HG03342 (cell line): ENCODE measurements at regions not wholly inside any gene's neighbourhood (a gene's known extent, or its start where the extent isn't known, plus 50 kb on each side); places are given as distances from the start of the nearest gene placed in this dataset.
"Not testable (repeated sequence)": the region's sequence is repeated elsewhere in the genome, so short reads cannot be mapped to it uniquely, and the experiment has no call there.

Source experiments
- ATAC-seq: cut with Tn5 transposase; IDR thresholded peaks from one replicate; pipeline ENCODE4 v1.9.1; 2021; ENCODE audit warnings: mild to moderate bottlenecking, moderate library complexity; ENCODE audit not compliant: unreplicated experiment

- no peak for ATAC-seq
Measured at GRCh38 chr9:75718677-75719076, 171.8 kb upstream of the PCSK5 start.

GRCh38 chr9:75728391-75728790, 162.1 kb upstream of the PCSK5 start:
- ATAC-seq = no peak

GRCh38 chr9:75734802-75735201, 155.7 kb upstream of the PCSK5 start:
- no peak for ATAC-seq

- ATAC-seq = no peak
Measured at GRCh38 chr9:75739884-75740611, 150.4 kb upstream of the PCSK5 start.

- no peak for ATAC-seq
Measured at GRCh38 chr9:75743855-75744254, 146.6 kb upstream of the PCSK5 start.

- ATAC-seq = no peak
Measured at GRCh38 chr9:75754080-75754479, 136.4 kb upstream of the PCSK5 start.

GRCh38 chr9:75775166-75775565, 115.3 kb upstream of the PCSK5 start:
- ATAC-seq = no peak

GRCh38 chr9:75775966-75776691, 114.3 kb upstream of the PCSK5 start:
- ATAC-seq = no peak

GRCh38 chr9:75780185-75780584, 110.3 kb upstream of the PCSK5 start:
- ATAC-seq = no peak

GRCh38 chr9:75788006-75788634, 102.4 kb upstream of the PCSK5 start:
- ATAC-seq = no peak

GRCh38 chr9:75797085-75797580, 93.3 kb upstream of the PCSK5 start:
- no peak for ATAC-seq

- no peak for ATAC-seq
Measured at GRCh38 chr9:75798505-75798904, 92.0 kb upstream of the PCSK5 start.

GRCh38 chr9:75803130-75803529, 87.3 kb upstream of the PCSK5 start:
- no peak for ATAC-seq

GRCh38 chr9:75810063-75810462, 80.4 kb upstream of the PCSK5 start:
- ATAC-seq = no peak

GRCh38 chr9:75811692-75812091, 78.8 kb upstream of the PCSK5 start:
- no peak for ATAC-seq

GRCh38 chr9:75812141-75812540, 78.3 kb upstream of the PCSK5 start:
- ATAC-seq = no peak

- no peak for ATAC-seq
Measured at GRCh38 chr9:75814667-75815066, 75.8 kb upstream of the PCSK5 start.

- ATAC-seq = not testable (repeated sequence)
Measured at GRCh38 chr9:75820471-75821115, 69.9 kb upstream of the PCSK5 start.

GRCh38 chr9:75823151-75823550, 67.3 kb upstream of the PCSK5 start:
- ATAC-seq = no peak

- no peak for ATAC-seq
Measured at GRCh38 chr9:75824816-75825568, 65.5 kb upstream of the PCSK5 start.

GRCh38 chr9:75826314-75826713, 64.2 kb upstream of the PCSK5 start:
- no peak for ATAC-seq
